Kidney epithelial cell (primary cell): ENCODE measurements at regions not wholly inside any gene's neighbourhood (a gene's known extent, or its start where the extent isn't known, plus 50 kb on each side); places are given as distances from the start of the nearest gene placed in this dataset.

Experiments used
- DNase-seq: peaks from one replicate; pipeline ENCODE4 v3.0.0-alpha.2; 2010; ENCODE audit warnings: low read depth
- H3K27me3 ChIP-seq: 2 replicates; pipeline ENCODE4 v1.6.0; 2011; ENCODE audit warnings: low read length; ENCODE audit not compliant: control insufficient read depth, insufficient read depth
- H3K36me3 ChIP-seq: 2 replicates; pipeline ENCODE4 v1.5.1; 2011; ENCODE audit warnings: low read length; ENCODE audit not compliant: control insufficient read depth, insufficient read depth
- H3K4me3 ChIP-seq: 2 replicates; pipeline ENCODE4 v1.5.1; 2011; ENCODE audit warnings: low read depth, mild to moderate bottlenecking, control low read depth, low read length
- TF ChIP-seq, protein P1 (sequence below): IDR thresholded peaks from 2 replicates; pipeline ENCODE4 v1.5.1; 2011; ENCODE audit warnings: mild to moderate bottlenecking, moderate library complexity, low read length, control low read depth, inconsistent platforms; ENCODE audit not compliant: insufficient read depth, poor library complexity, severe bottlenecking

DNA sequence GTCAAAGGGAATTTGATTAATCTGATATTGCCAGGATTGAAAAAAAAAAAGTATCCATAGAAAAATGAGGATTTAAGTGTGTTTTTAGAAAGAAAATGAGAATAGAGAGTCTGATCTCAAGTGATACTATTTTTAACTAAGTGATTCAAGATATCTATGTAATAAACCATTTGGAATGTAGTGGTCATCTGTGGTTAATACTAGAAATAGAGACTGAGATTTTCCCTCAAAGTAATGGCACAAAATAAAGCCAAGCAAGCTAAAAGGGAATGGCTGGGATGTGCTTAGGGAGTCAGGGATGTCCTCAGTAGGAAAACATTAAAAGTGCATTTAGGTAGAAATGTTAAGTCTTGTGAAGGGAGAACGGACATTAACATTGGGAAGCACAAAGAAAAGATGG lies 90.6 kb downstream of the FBXO4 start:
- Histone ChIP-seq H3K4me3 (no peak overlapping the region), H3K36me3 (no peaks in the 10 kb centered on the region), H3K27me3 (no peaks in the 10 kb centered on the region)
- TF ChIP-seq, protein P1, sequence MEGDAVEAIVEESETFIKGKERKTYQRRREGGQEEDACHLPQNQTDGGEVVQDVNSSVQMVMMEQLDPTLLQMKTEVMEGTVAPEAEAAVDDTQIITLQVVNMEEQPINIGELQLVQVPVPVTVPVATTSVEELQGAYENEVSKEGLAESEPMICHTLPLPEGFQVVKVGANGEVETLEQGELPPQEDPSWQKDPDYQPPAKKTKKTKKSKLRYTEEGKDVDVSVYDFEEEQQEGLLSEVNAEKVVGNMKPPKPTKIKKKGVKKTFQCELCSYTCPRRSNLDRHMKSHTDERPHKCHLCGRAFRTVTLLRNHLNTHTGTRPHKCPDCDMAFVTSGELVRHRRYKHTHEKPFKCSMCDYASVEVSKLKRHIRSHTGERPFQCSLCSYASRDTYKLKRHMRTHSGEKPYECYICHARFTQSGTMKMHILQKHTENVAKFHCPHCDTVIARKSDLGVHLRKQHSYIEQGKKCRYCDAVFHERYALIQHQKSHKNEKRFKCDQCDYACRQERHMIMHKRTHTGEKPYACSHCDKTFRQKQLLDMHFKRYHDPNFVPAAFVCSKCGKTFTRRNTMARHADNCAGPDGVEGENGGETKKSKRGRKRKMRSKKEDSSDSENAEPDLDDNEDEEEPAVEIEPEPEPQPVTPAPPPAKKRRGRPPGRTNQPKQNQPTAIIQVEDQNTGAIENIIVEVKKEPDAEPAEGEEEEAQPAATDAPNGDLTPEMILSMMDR = no peak
- no peak for DNase-seq

DNA sequence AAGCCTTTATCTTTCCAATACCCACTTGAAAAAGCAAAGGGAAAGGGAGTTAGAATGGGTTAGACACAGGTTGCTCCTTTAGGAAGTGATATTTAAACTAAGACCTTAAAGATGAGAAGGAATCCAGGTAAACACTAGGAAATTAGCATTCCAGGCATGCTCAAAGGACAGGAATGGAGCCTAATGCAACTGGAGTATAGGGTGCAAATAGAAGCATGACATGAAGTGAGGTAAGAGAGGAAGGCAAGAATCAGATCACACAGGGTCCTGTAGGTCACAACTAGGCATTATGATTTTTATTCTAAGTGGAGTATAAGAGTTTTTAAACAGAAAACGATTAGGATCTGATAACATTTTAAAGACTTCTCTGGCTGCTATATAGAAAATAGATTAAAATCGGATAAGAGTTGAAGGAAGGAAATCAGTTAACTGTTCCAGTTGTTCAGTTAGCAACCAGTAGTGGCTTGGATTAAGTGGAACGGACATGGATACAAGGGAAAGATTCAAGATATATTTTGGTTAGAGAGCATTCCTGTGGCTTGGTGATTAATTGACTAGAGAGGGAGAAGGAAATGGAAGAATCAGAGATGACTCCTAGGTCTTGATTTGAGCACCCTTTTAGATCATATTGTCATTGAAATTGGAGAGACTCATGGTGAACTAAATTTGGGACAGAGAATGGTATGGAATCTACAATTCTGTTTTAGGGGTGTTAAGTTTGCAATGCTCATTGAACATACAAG lies 95.9 kb downstream of the FBXO4 start:
- Histone ChIP-seq H3K4me3 (no peak overlapping the region), H3K27me3 (no peaks in the 10 kb centered on the region), H3K36me3 (no peaks in the 10 kb centered on the region)
- no peak for DNase-seq
- TF ChIP-seq, protein P1 = no peak

DNA sequence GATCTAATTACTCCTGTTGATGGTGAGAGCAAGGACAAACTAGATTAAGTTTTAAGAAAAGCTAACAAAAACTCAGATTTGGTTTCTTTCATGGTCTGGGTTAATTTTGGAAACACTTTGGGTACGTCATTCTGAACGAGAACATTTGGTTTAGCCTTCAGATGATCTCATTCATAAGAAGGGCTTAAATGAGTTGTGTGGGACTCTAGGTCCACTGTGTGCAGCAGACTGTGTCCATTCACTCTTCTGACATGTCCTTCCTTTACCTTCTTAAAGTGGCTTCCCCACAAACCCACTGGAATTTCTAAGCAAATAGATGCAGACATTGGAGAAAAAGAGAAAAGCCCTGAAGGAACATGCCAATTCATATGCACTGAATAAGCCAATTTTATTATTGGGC lies 96.8 kb downstream of the FBXO4 start:
- no peaks in the 10 kb centered on the region for H3K27me3 ChIP-seq
- H3K36me3 ChIP-seq = no peaks in the 10 kb centered on the region
- TF ChIP-seq, protein P1 = no peak
- H3K4me3 ChIP-seq = no peak overlapping the region
- DNase-seq = no peak

DNA sequence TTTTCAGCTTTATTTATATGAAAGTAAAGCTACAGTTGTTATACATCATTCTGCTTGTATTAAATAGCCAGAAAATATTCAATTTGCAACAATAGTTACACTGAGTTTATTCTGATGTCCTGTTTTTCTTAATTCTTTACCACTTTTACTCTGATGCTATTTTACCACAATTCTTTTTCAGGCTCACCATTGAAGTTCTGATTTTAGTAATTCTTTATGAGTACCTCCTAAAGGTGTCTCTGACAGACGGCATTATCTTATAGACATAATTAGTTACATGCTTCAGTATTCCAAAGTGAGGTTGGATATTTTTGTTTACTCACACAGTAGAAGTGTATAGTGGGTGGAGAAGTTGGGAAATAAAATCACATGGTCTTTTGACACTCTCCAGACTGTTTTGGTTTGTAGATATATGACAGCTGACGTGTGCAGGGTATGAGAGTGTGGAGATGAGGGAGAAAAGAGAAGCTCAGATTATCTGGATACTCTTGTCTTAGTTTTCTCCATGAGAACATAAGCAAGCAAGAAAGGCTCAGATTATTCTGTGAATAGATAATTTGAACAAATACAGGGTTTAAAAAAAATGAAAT lies 97.4 kb downstream of the FBXO4 start:
- no peak for DNase-seq
- H3K4me3 ChIP-seq = no peak overlapping the region
- no peaks in the 10 kb centered on the region for H3K36me3 ChIP-seq
- TF ChIP-seq, protein P1 = no peak
- H3K27me3 ChIP-seq = no peaks in the 10 kb centered on the region

DNA sequence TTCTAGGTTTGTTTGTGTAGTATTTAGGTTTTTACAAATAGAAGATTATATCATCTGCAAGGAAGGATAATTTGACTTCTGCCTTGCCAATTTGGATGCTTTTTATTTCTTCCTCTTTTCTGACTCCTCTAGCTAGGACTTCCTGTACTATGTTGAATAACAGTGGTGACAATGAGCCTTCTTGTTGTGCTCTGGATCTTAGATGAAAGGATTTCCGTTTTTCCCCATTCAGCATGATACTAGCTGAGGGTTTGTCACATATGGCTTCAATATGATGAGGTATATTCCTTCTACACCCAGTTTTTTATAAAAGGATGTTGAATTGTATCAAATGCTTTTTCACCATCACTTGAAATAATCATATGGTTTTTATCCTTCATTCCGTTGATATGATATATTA lies 101.4 kb downstream of the FBXO4 start:
- TF ChIP-seq, protein P1 = no peak

DNA sequence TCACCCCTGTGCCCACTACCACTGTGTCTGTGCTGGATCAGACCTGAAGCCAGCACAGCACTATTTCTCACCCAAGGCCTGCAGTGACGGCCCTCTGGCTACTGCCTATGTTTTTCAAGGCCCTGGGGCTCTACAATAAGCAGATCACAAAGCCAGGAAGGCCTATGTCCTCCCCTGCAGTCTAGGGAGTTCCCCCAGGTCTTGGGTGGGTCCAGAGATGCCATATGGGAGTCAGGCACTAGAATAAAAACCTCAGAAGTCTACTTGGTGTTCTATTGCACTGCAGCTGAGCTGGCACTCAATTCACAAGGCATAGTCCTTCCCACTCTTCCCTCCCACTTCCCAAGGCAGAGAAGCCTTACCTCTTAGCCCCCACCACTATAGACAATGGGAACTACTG lies 107.1 kb downstream of the FBXO4 start:
- TF ChIP-seq, protein P1 = no peak
- no peak for DNase-seq

More for the DNA sequence above, 101.4 kb downstream of the FBXO4 start:
- no peak overlapping the region for H3K4me3 ChIP-seq
- H3K36me3 ChIP-seq = no peaks in the 10 kb centered on the region
- no peak for DNase-seq
- H3K27me3 ChIP-seq = no peaks in the 10 kb centered on the region

More for the DNA sequence above, 107.1 kb downstream of the FBXO4 start:
- H3K27me3 ChIP-seq = no peaks in the 10 kb centered on the region
- no peaks in the 10 kb centered on the region for H3K36me3 ChIP-seq
- H3K4me3 ChIP-seq = no peak overlapping the region
